Activated CD4-positive, alpha-beta memory T cell treated with anti-CD3 and anti-CD28 coated beads, Interleukin-2, amount 10 ng/mL, durations not matched to agents 7 days and 5 days (primary cell): ENCODE measurements at regions not wholly inside any gene's neighbourhood (a gene's known extent, or its start where the extent isn't known, plus 50 kb on each side); places are given as distances from the start of the nearest gene placed in this dataset.
A peak's percentile ranks its signal among the peaks of the same experiment; 100 is the strongest.

Source experiments
- CTCF ChIA-PET: fragments of 350-600 bp; sonication (Branson Sonifier 250); formaldehyde crosslinking; loops from one replicate; lab custom pipeline; 2021; ENCODE audit warnings: antibody characterized with exemption, inconsistent platforms; lab: Charles Lee
- POLR2A ChIA-PET: fragments of 350-600 bp; sonication (Branson Sonifier 250); formaldehyde crosslinking; loops from one replicate; lab custom pipeline; 2021; ENCODE audit warnings: antibody characterized with exemption; lab: Charles Lee
- DNase-seq: peaks from one replicate; pipeline ENCODE4 v3.0.0-alpha.2; 2020
- H3K27ac Mint-ChIP-seq: one replicate; pipeline ENCODE4 v1.8.0; 2021; ENCODE audit warnings: mild to moderate bottlenecking, mixed read lengths
- H3K27me3 Mint-ChIP-seq: one replicate; pipeline ENCODE4 v1.8.0; 2021; ENCODE audit warnings: mixed read lengths
- H3K36me3 Mint-ChIP-seq: one replicate; pipeline ENCODE4 v1.8.0; 2021; ENCODE audit warnings: low read depth, mixed read lengths
- H3K4me1 Mint-ChIP-seq: one replicate; pipeline ENCODE4 v1.8.0; 2021; ENCODE audit warnings: mixed read lengths
- H3K4me3 Mint-ChIP-seq: one replicate; pipeline ENCODE4 v1.8.0; 2021; ENCODE audit warnings: mild to moderate bottlenecking, mixed read lengths
- H3K9me3 Mint-ChIP-seq: one replicate; pipeline ENCODE4 v1.8.0; 2021; ENCODE audit warnings: mixed read lengths

GRCh38 chr12:124454735-124455134 lies 112.7 kb downstream of the NCOR2 start:
- H3K4me1 Mint-ChIP-seq = peaks cover 78% of the 10 kb centered on the region
- peaks cover 23% of the 10 kb centered on the region for H3K36me3 Mint-ChIP-seq
- CTCF ChIA-PET = interaction anchor here (1.2 to 2.0 kb wide), 4 partner anchors 11 to 144 kb away, joined by 3 to 25 read pairs (median 8); no protein-coding TSS in a partner anchor
- DNase-seq = no peak
- H3K4me3 Mint-ChIP-seq = peak overlapping the region; percentile 12
- H3K27me3 Mint-ChIP-seq = no peaks in the 10 kb centered on the region
- H3K27ac Mint-ChIP-seq = peak overlapping the region; percentile 90
- H3K9me3 Mint-ChIP-seq = no peaks in the 10 kb centered on the region
- POLR2A ChIA-PET = interaction anchor here (1.4 to 6.1 kb wide), 4 partner anchors 11 to 485 kb away, joined by 4 to 95 read pairs (median 7); partner anchors contain the start of gene NCOR2

GRCh38 chr12:124454352-124454725 lies 113.1 kb downstream of the NCOR2 start:
- H3K4me1 Mint-ChIP-seq = peaks cover 76% of the 10 kb centered on the region
- ChIA-PET POLR2A (interaction anchor here (1.1 to 6.1 kb wide), 5 partner anchors 11 to 485 kb away, joined by 3 to 95 read pairs (median 6); partner anchors contain the start of gene NCOR2), CTCF (interaction anchor here (1.2 to 1.8 kb wide), 4 partner anchors 11 to 320 kb away, joined by 3 to 25 read pairs (median 4); no protein-coding TSS in a partner anchor)
- no peaks in the 10 kb centered on the region for H3K9me3 Mint-ChIP-seq
- peaks cover 19% of the 10 kb centered on the region for H3K36me3 Mint-ChIP-seq
- no peak for DNase-seq
- peak overlapping the region; percentile 90 for H3K27ac Mint-ChIP-seq
- no peaks in the 10 kb centered on the region for H3K27me3 Mint-ChIP-seq
- peak overlapping the region; percentile 65 for H3K4me3 Mint-ChIP-seq

- Mint-ChIP-seq H3K27ac (peak overlapping the region; percentile 90), H3K4me1 (peaks cover 75% of the 10 kb centered on the region)
- POLR2A ChIA-PET = interaction anchor here (0.8 to 6.1 kb wide), 12 partner anchors 12 to 486 kb away, joined by 3 to 95 read pairs (median 4); partner anchors contain the start of gene NCOR2
These were observed 113.7 kb downstream of the NCOR2 start for GRCh38 chr12:124453419-124454351.

GRCh38 chr12:124452576-124453331 lies 114.7 kb downstream of the NCOR2 start:
- POLR2A ChIA-PET = interaction anchor here (0.8 to 6.1 kb wide), 8 partner anchors 13 to 114 kb away, joined by 4 to 95 read pairs (median 4); partner anchors contain the start of gene NCOR2
- peaks cover 66% of the 10 kb centered on the region for H3K4me1 Mint-ChIP-seq
- peaks cover 23% of the 10 kb centered on the region for H3K36me3 Mint-ChIP-seq
- CTCF ChIA-PET = interaction anchor here (0.7 to 1.8 kb wide), 7 partner anchors 13 to 454 kb away, joined by 3 to 25 read pairs (median 3); no protein-coding TSS in a partner anchor
- peak overlapping the region; percentile 65 for H3K4me3 Mint-ChIP-seq
- no peak for DNase-seq
- peak overlapping the region; percentile 90 for H3K27ac Mint-ChIP-seq
- no peaks in the 10 kb centered on the region for H3K9me3 Mint-ChIP-seq
- no peaks in the 10 kb centered on the region for H3K27me3 Mint-ChIP-seq

More at GRCh38 chr12:124453419-124454351, 113.7 kb downstream of the NCOR2 start:
- Mint-ChIP-seq H3K27me3 (no peaks in the 10 kb centered on the region), H3K4me3 (peak overlapping the region; percentile 65), H3K9me3 (no peaks in the 10 kb centered on the region), H3K36me3 (peaks cover 23% of the 10 kb centered on the region)
- DNase-seq = peak; percentile 90
- CTCF ChIA-PET = interaction anchor here (0.7 to 1.8 kb wide), 9 partner anchors 12 to 453 kb away, joined by 3 to 25 read pairs (median 3); no protein-coding TSS in a partner anchor

DNA sequence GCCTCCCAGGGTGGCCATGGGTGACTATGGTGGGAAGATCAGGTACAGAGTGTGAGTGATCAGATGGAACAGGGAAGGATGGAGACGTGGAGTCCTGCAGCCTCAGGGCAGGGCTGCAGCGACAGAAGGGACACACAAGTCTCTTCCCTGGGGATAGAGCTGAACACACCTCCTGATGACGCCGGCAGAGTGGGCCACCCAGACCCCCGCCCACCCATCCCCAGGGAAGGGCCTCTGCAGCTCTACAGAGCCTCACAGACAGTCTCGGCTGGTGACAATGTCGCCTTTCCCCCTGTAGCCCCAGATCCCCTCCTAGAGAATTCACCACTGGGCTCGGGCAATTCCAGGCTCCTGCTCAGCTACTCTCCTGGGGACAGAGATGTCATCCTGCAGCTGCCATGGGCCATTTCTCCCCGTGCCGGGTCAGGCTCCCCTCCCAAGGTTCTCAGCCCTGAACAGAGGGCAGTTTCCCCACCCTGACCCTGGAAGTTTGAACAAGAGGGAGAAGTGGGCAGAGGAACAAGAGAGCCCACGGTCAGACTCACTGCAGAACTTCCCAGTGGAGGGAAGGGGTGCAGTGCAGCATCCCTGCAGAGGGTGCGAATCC lies 115.7 kb downstream of the NCOR2 start:
- ChIA-PET POLR2A (no interaction called here), CTCF (no interaction called here)
- no peaks in the 10 kb centered on the region for H3K27me3 Mint-ChIP-seq
- H3K4me1 Mint-ChIP-seq = peaks cover 61% of the 10 kb centered on the region
- no peak overlapping the region for H3K4me3 Mint-ChIP-seq
- peaks cover 25% of the 10 kb centered on the region for H3K36me3 Mint-ChIP-seq
- no peak for DNase-seq
- no peaks in the 10 kb centered on the region for H3K9me3 Mint-ChIP-seq
- peak overlapping the region; percentile 71 for H3K27ac Mint-ChIP-seq

GRCh38 chr12:124451016-124451415 lies 116.4 kb downstream of the NCOR2 start:
- H3K9me3 Mint-ChIP-seq = no peaks in the 10 kb centered on the region
- CTCF ChIA-PET = no interaction called here
- H3K4me3 Mint-ChIP-seq = no peak overlapping the region
- H3K4me1 Mint-ChIP-seq = peaks cover 57% of the 10 kb centered on the region
- no peak for DNase-seq
- H3K27me3 Mint-ChIP-seq = no peaks in the 10 kb centered on the region
- POLR2A ChIA-PET = interaction anchor here (0.6 to 0.8 kb wide), 2 partner anchors 42 to 261 kb away, joined by 3 read pairs; no protein-coding TSS in a partner anchor
- H3K27ac Mint-ChIP-seq = peak overlapping the region; percentile 71
- H3K36me3 Mint-ChIP-seq = peaks cover 20% of the 10 kb centered on the region

- no peak overlapping the region for H3K4me3 Mint-ChIP-seq
- H3K27me3 Mint-ChIP-seq = no peaks in the 10 kb centered on the region
- no peak for DNase-seq
- peaks cover 50% of the 10 kb centered on the region for H3K4me1 Mint-ChIP-seq
- POLR2A ChIA-PET = interaction anchor here (0.8 kb wide), 1 partner anchor 42 kb away, joined by 3 read pairs; no protein-coding TSS in a partner anchor
- peaks cover 23% of the 10 kb centered on the region for H3K36me3 Mint-ChIP-seq
- no peak overlapping the region for H3K27ac Mint-ChIP-seq
- CTCF ChIA-PET = no interaction called here
- no peaks in the 10 kb centered on the region for H3K9me3 Mint-ChIP-seq
These were observed 117.0 kb downstream of the NCOR2 start for GRCh38 chr12:124450376-124450750.

- no peak overlapping the region for H3K4me3 Mint-ChIP-seq
- POLR2A ChIA-PET = interaction anchor here (0.8 kb wide), 1 partner anchor 41 kb away, joined by 3 read pairs; no protein-coding TSS in a partner anchor
- H3K27ac Mint-ChIP-seq = no peak overlapping the region
These were observed 117.6 kb downstream of the NCOR2 start for GRCh38 chr12:124449623-124450375.

DNA sequence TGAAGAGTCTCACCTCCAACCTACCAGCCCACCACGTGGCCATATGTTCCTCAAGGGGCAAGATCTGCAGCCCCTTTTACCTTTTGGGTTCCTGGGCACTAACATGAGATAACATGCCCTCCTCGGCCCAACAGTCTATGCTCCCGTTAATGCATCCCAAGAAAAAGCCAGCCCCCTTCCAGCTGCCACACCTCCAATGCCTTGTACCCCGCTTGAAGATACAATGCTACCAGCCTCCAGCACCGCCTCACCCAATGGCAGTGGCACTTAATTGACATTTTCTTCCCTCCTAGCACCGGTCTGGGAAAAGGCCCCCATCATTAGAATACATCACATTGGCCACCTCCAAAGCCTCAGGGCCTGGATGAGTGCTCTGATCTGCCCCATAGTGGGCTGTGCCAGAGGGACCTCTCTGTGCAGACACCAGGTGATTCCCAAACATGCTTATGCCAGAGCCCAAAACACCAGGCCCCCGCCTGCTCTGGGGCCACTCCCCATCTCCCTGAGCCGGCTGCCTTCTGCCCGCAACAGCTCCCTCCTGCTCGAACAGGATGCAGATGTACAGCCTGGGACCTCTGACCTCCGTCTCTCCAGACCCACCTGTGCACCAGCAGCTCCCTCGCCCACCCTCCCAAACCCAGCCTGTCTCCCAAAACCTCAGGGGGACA lies 118.3 kb downstream of the NCOR2 start:
- POLR2A ChIA-PET = no interaction called here
- no peak overlapping the region for H3K27ac Mint-ChIP-seq
- CTCF ChIA-PET = no interaction called here
- peaks cover 40% of the 10 kb centered on the region for H3K4me1 Mint-ChIP-seq
- H3K36me3 Mint-ChIP-seq = peaks cover 23% of the 10 kb centered on the region
- H3K4me3 Mint-ChIP-seq = no peak overlapping the region
- no peaks in the 10 kb centered on the region for H3K27me3 Mint-ChIP-seq
- no peaks in the 10 kb centered on the region for H3K9me3 Mint-ChIP-seq
- DNase-seq = no peak

More at GRCh38 chr12:124449623-124450375, 117.6 kb downstream of the NCOR2 start:
- Mint-ChIP-seq H3K36me3 (peaks cover 22% of the 10 kb centered on the region), H3K4me1 (peaks cover 45% of the 10 kb centered on the region), H3K9me3 (no peaks in the 10 kb centered on the region), H3K27me3 (no peaks in the 10 kb centered on the region)
- CTCF ChIA-PET = no interaction called here
- no peak for DNase-seq

- Mint-ChIP-seq H3K4me1 (peaks cover 35% of the 10 kb centered on the region), H3K27ac (no peak overlapping the region), H3K9me3 (no peaks in the 10 kb centered on the region), H3K36me3 (peaks cover 25% of the 10 kb centered on the region), H3K4me3 (no peak overlapping the region), H3K27me3 (no peaks in the 10 kb centered on the region)
- ChIA-PET CTCF (no interaction called here), POLR2A (no interaction called here)
- no peak for DNase-seq
These were observed 119.0 kb downstream of the NCOR2 start for GRCh38 chr12:124448241-124448954.

- DNase-seq = no peak
- H3K27me3 Mint-ChIP-seq = no peaks in the 10 kb centered on the region
- peaks cover 34% of the 10 kb centered on the region for H3K36me3 Mint-ChIP-seq
- H3K27ac Mint-ChIP-seq = no peak overlapping the region
- H3K9me3 Mint-ChIP-seq = no peaks in the 10 kb centered on the region
- peaks cover 22% of the 10 kb centered on the region for H3K4me1 Mint-ChIP-seq
- ChIA-PET POLR2A (interaction anchor here (0.6 kb wide), 1 partner anchor 635 kb away, joined by 3 read pairs; no protein-coding TSS in a partner anchor), CTCF (no interaction called here)
- no peak overlapping the region for H3K4me3 Mint-ChIP-seq
These were observed 121.0 kb downstream of the NCOR2 start for GRCh38 chr12:124446364-124446763.
